Lung (tissue), 11 donors: ENCODE measurements at regions not wholly inside any gene's neighbourhood (a gene's known extent, or its start where the extent isn't known, plus 50 kb on each side); places are given as distances from the start of the nearest gene placed in this dataset.

Experiments
- ATAC-seq: fragments of 200-7000 bp; cut with Tn5 transposase; one replicate; pipeline ENCODE4 v1.9.1; 2020; ENCODE audit warnings: moderate number of reproducible peaks; ENCODE audit not compliant: insufficient read depth, low FRiP score
- DNase-seq, 3 donors: peaks; one replicate each; pipeline ENCODE4 v3.0.0-alpha.2; 2013 to 2017
- H3K27ac ChIP-seq, 2 donors: one replicate each; pipeline ENCODE4 v1.5.1; 2013; ENCODE audit warnings: mild to moderate bottlenecking in 2 of 2, moderate library complexity in 2 of 2, control low read depth in 1 of 2, inconsistent platforms in 1 of 2, low read depth in 1 of 2, low read length in 1 of 2
- H3K27me3 ChIP-seq, 3 donors: one replicate each; pipeline ENCODE4 v1.5.1; 2013; ENCODE audit warnings: low read length in 2 of 3; ENCODE audit not compliant: control insufficient read depth in 3 of 3, insufficient read depth in 3 of 3
- H3K36me3 ChIP-seq, 4 donors: one replicate each; pipeline ENCODE4 v1.5.1; 2013; ENCODE audit warnings: low read length in 4 of 4, mild to moderate bottlenecking in 1 of 4, moderate library complexity in 1 of 4; ENCODE audit not compliant: control insufficient read depth in 4 of 4, insufficient read depth in 4 of 4
- H3K4me1 ChIP-seq, 5 donors: one replicate each; pipeline ENCODE4 v1.5.1; 2013; ENCODE audit warnings: low read length in 5 of 5, mild to moderate bottlenecking in 2 of 5, moderate library complexity in 1 of 5; ENCODE audit not compliant: control insufficient read depth in 5 of 5, insufficient read depth in 5 of 5
- H3K4me3 ChIP-seq: one replicate; pipeline ENCODE4 v1.5.1; 2013; ENCODE audit warnings: mild to moderate bottlenecking, control low read depth, moderate library complexity
- H3K9ac ChIP-seq, 2 donors: one replicate each; pipeline ENCODE4 v1.5.1; 2013; ENCODE audit warnings: low read length in 2 of 2, control low read depth in 1 of 2; ENCODE audit not compliant: insufficient read depth in 1 of 2
- H3K9me3 ChIP-seq, 4 donors: one replicate each; pipeline ENCODE4 v1.5.1; 2013; ENCODE audit warnings: low read length in 3 of 4, mild to moderate bottlenecking in 1 of 4, moderate library complexity in 1 of 4; ENCODE audit not compliant: control insufficient read depth in 4 of 4, insufficient read depth in 3 of 4
- CTCF ChIP-seq: IDR thresholded peaks from 2 replicates; pipeline ENCODE4 v1.5.1; 2012; ENCODE audit warnings: mild to moderate bottlenecking; ENCODE audit errors: control extremely low read depth, extremely low read depth
- WGBS, 2 donors: extraction: QIAGEN DNeasy Blood & Tissue Kit; methylation state at CpG; one replicate each; pipeline ENCODE4 v1.1.7; 2013; 5-methylcytosine and 5-hydroxymethylcytosine counted together
- donor health status: control.
- donor health status: control.
- donor health status: Bipolar disorder and iron deficiency.
- donor health status: healthy.
- donor health status: DM: yes; HTN: yes; CAD: no.

GRCh38 chrX:40373641-40374040 is 207.1 kb upstream of the ATP6AP2 start:
- no peak for TF ChIP-seq CTCF
- Histone ChIP-seq H3K27ac (no peak overlapping the region), H3K27me3 (peaks cover 0 to 7% (median 4%) of the 10 kb centered on the region in 3 donors), H3K9me3 (peaks cover 0 to 14% (median 2%) of the 10 kb centered on the region in 4 donors), H3K4me1 (no peaks in the 10 kb centered on the region), H3K4me3 (no peak overlapping the region), H3K36me3 (no peaks in the 10 kb centered on the region), H3K9ac (no peak overlapping the region)
- DNase-seq (no peak), ATAC-seq (no peak)

DNA sequence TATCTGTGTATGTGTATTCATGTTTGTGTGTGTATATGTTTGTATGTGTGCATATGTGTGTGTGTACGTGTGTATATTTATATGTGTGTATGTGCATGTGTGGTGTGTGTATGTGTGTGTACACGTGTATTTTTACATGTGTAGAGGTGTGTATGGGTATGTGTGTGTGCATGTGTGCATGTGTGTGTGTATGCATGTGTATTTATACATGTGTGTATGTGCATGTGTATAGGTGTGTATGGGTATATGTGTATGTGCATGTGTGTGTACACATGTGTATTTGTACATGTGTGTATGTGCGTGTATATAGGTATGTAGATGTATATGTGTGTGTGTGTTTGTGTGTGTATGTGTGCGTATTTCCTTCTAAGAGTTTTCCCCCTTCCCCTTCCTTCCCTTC is 207.7 kb upstream of the ATP6AP2 start:
- Histone ChIP-seq H3K9ac (no peak overlapping the region), H3K27me3 (peaks cover 0 to 7% (median 4%) of the 10 kb centered on the region in 3 donors), H3K4me1 (no peaks in the 10 kb centered on the region), H3K4me3 (no peak overlapping the region), H3K36me3 (no peaks in the 10 kb centered on the region), H3K9me3 (peaks cover 0 to 14% (median 2%) of the 10 kb centered on the region in 4 donors), H3K27ac (no peak overlapping the region)
- 86 to 97% methylated on average over 4 of the region's 4 CpGs for WGBS, 2 donors
- DNase-seq: no peak
- no peak for ATAC-seq
- no peak for TF ChIP-seq CTCF

DNA sequence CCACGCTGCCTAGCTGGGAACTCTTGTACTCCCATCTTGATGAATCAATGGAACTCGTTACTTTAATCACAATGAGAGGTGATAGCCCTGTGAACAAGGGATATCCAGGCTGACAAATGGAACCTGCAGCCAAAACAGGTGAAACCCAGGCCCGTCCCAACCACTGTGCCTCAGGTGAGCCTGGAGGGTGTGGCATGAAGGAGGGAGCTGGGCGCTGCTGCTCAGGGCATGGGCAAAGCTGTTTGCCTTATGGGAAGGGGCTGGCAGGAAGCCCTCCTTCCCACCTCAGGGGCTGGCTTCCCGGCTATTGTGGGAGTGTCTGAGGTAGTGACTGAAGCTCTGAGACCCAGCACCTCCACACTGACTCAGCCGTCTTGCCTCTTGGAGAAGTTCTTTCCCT is 209.4 kb upstream of the ATP6AP2 start:
- Histone ChIP-seq H3K4me1 (no peaks in the 10 kb centered on the region), H3K36me3 (no peaks in the 10 kb centered on the region), H3K27me3 (peaks cover 0 to 7% (median 4%) of the 10 kb centered on the region in 3 donors), H3K9ac (no peak overlapping the region), H3K9me3 (peaks cover 0 to 7% (median 0%) of the 10 kb centered on the region in 4 donors), H3K27ac (no peak overlapping the region), H3K4me3 (no peak overlapping the region)
- ATAC-seq (no peak), DNase-seq (no peak)
- no peak for TF ChIP-seq CTCF
- 73 to 90% methylated on average over 4 to 6 of the region's 6 CpGs for WGBS, 2 donors

DNA sequence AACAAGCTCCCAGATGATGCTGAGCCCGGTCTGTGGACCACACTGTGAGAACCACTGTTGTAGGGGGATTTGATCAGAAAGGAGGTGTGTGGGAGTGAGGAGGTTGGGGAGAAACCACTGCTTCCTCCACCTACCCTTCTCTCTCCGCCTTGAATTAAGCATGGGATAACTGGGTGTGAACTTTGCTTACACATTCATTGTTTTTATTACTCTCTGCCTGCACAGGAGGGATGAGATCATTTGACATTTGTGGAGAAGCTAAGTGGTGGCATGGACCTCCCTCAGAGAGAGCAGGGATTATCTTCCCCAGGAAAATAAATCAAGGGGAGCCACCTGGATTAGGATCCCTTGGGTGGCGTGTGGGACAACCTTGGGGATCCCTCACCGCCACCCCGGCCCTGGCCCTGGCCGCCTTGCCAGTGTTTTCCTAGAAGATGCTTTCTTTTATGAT is 212.1 kb upstream of the ATP6AP2 start:
- no peaks in the 10 kb centered on the region for H3K4me1 ChIP-seq
- no peak overlapping the region for H3K4me3 ChIP-seq
- no peak for TF ChIP-seq CTCF
- H3K36me3 ChIP-seq: no peaks in the 10 kb centered on the region
- H3K9ac ChIP-seq: no peak overlapping the region
- DNase-seq: no peak
- WGBS, 2 donors: 82 to 95% methylated on average over 6 of the region's 6 CpGs
- H3K27me3 ChIP-seq: peaks cover 0 to 7% (median 4%) of the 10 kb centered on the region in 3 donors
- peaks cover 0 to 3% (median under 1%) of the 10 kb centered on the region in 4 donors for H3K9me3 ChIP-seq
- H3K27ac ChIP-seq: no peak overlapping the region
- no peak for ATAC-seq
